ENCODE measurements at regions not wholly inside any gene's neighbourhood (a gene's known extent, or its start where the extent isn't known, plus 50 kb on each side); places are given as distances from the start of the nearest gene placed in this dataset.

- Mint-ChIP-seq H3K9me3 (no peaks in the 10 kb centered on the region), H3K4me3 (no peak overlapping the region), H3K27ac (no peak overlapping the region), H3K27me3 (no peaks in the 10 kb centered on the region), H3K36me3 (ENCODE audit: low read depth) (no peaks in the 10 kb centered on the region), H3K4me1 (no peaks in the 10 kb centered on the region)
- ATAC-seq (ENCODE audit: low read depth): no peak
- CTCF ChIA-PET: no interaction called here
- DNase-seq: no peak
- POLR2A ChIA-PET: no interaction called here
- intact Hi-C loops (cut with micrococcal nuclease): no loop called here
- TF ChIP-seq CTCF (IDR thresholded peaks at IDR 0.05): no peak
Measured at GRCh38 chr2:217475101-217475500, 527.7 kb downstream of the TNS1 start.

- ChIA-PET POLR2A (no interaction called here), CTCF (no interaction called here)
- H3K4me3 Mint-ChIP-seq: no peak overlapping the region
- DNase-seq: no peak
- no peak overlapping the region for H3K27ac Mint-ChIP-seq
- H3K36me3 Mint-ChIP-seq (ENCODE audit: low read depth): no peaks in the 10 kb centered on the region
- intact Hi-C loops (cut with micrococcal nuclease): no loop called here
- H3K9me3 Mint-ChIP-seq: no peaks in the 10 kb centered on the region
- ATAC-seq (ENCODE audit: low read depth): no peak
- H3K4me1 Mint-ChIP-seq: no peaks in the 10 kb centered on the region
- no peak for TF ChIP-seq CTCF (IDR thresholded peaks at IDR 0.05)
- no peaks in the 10 kb centered on the region for H3K27me3 Mint-ChIP-seq
Measured at GRCh38 chr2:217471319-217471718, 531.5 kb downstream of the TNS1 start.

GRCh38 chr2:217469203-217469810 is 533.5 kb downstream of the TNS1 start:
- ATAC-seq (ENCODE audit: low read depth) (no peak), DNase-seq (no peak)
- Mint-ChIP-seq H3K27me3 (no peaks in the 10 kb centered on the region), H3K9me3 (no peaks in the 10 kb centered on the region), H3K27ac (no peak overlapping the region), H3K4me1 (no peaks in the 10 kb centered on the region), H3K36me3 (ENCODE audit: low read depth) (no peaks in the 10 kb centered on the region), H3K4me3 (no peak overlapping the region)
- TF ChIP-seq CTCF (IDR thresholded peaks at IDR 0.05): no peak
- ChIA-PET CTCF (no interaction called here), POLR2A (no interaction called here)
- intact Hi-C loops (cut with micrococcal nuclease): no loop called here

GRCh38 chr2:217468042-217468830 is 534.6 kb downstream of the TNS1 start:
- DNase-seq: no peak
- ATAC-seq (ENCODE audit: low read depth): no peak
- TF ChIP-seq CTCF (IDR thresholded peaks at IDR 0.05): no peak
- CTCF ChIA-PET: no interaction called here
- POLR2A ChIA-PET: no interaction called here
- Mint-ChIP-seq H3K4me3 (no peak overlapping the region), H3K27me3 (no peaks in the 10 kb centered on the region), H3K4me1 (peaks cover 5% of the 10 kb centered on the region), H3K9me3 (no peaks in the 10 kb centered on the region), H3K36me3 (ENCODE audit: low read depth) (no peaks in the 10 kb centered on the region), H3K27ac (no peak overlapping the region)
- intact Hi-C loops (cut with micrococcal nuclease): no loop called here

GRCh38 chr2:217467331-217467730 is 535.5 kb downstream of the TNS1 start:
- ATAC-seq (ENCODE audit: low read depth): no peak
- POLR2A ChIA-PET: no interaction called here
- no peak overlapping the region for H3K27ac Mint-ChIP-seq

More at GRCh38 chr2:217467331-217467730, 535.5 kb downstream of the TNS1 start:
- Mint-ChIP-seq H3K4me3 (no peak overlapping the region), H3K36me3 (ENCODE audit: low read depth) (no peaks in the 10 kb centered on the region), H3K4me1 (peaks cover 5% of the 10 kb centered on the region), H3K27me3 (no peaks in the 10 kb centered on the region), H3K9me3 (no peaks in the 10 kb centered on the region)
- CTCF ChIA-PET: interaction anchor here (1.1 kb wide), 1 partner anchor 43 kb away, joined by 3 read pairs; no protein-coding TSS in a partner anchor
- no peak for DNase-seq
- intact Hi-C loops (cut with micrococcal nuclease): no loop called here
- no peak for TF ChIP-seq CTCF (IDR thresholded peaks at IDR 0.05)

All from activated B cell treated with CpG ODN at 0.5 μM for 24 hours (primary cell).